ENCODE measurements at regions not wholly inside any gene's neighbourhood (a gene's known extent, or its start where the extent isn't known, plus 50 kb on each side); places are given as distances from the start of the nearest gene placed in this dataset.
"Not testable (repeated sequence)": the region's sequence is repeated elsewhere in the genome, so short reads cannot be mapped to it uniquely, and the experiment has no call there.

DNA sequence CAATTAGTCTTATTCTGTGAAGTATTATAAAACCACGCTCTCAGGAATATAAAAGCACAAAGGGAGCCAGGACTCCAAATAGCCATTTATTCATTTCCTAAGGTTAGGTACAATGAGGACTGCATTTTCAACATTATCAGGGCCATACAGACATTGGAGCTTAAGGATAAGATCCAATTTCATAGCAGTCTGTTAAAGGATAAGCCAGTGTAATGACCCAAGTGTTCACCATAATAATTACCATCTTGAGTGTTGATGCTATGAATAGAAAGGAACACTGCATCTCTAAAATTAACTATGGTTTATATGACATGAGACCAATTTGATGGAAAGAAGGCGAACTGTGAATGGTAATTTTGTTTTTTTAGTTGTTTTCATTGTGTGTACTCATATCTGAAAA is 403.1 kb downstream of the KCNJ18 start:
- BruUV-seq (replicated peaks); RAD21 ChIA-PET (ENCODE audit: low non-redundant PET in 1 of 2, low total read pairs in 2 of 2, uncharacterized antibody in 2 of 2, unreplicated experiment in 2 of 2): not testable (repeated sequence)

DNA sequence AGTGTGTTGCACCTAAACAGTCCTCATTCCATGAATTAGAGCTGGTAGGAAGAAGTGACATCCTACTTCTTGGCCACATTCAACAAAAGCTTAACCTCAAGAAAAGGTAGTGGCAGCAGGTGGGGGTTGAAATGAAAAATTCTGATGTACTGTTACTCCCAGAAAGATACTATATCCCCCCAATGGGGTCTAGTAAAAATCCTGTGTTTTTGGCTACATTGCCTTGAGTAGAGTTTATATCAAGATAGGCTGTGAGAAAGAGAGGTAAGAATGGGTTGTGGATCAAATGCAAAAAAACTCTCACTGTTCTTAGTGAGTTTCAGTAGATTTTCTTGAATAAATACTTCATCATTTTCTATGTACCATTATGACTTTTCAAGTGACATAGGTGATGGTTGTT is 407.3 kb downstream of the KCNJ18 start:
- BruUV-seq (replicated peaks); H2AFZ ChIP-seq (ENCODE audit: low read depth, low read length, poor library complexity, severe bottlenecking); H4K20me1 ChIP-seq (ENCODE audit: insufficient read depth); RAD21 ChIA-PET (ENCODE audit: low non-redundant PET in 1 of 2, low total read pairs in 2 of 2, uncharacterized antibody in 2 of 2, unreplicated experiment in 2 of 2); H3K27me3 ChIP-seq (ENCODE audit: insufficient read depth, low read length); POLR2A ChIA-PET; H3K9ac ChIP-seq (ENCODE audit: low read length); ATAC-seq; H3K79me2 ChIP-seq (ENCODE audit: insufficient read depth, low read length); H3K36me3 ChIP-seq (ENCODE audit: control insufficient read depth in 1 of 2, insufficient read depth in 2 of 2, low read length in 2 of 2); H3K9me2 ChIP-seq (ENCODE audit: insufficient read depth); H3K4me3 ChIP-seq (replicated peaks in 1 of 2; ENCODE audit: low read depth in 1 of 2, low read length in 2 of 2); H3K4me2 ChIP-seq (ENCODE audit: low read length); DNase-seq (ENCODE audit: low read depth, low spot score); CTCF ChIA-PET; H3K27ac ChIP-seq (ENCODE audit: low read depth, low read length); H3K9me3 ChIP-seq (ENCODE audit: control insufficient read depth in 1 of 2, insufficient read depth in 1 of 2, low read depth in 1 of 2, low read length in 2 of 2); H3K4me1 ChIP-seq (ENCODE audit: control insufficient read depth in 1 of 2, insufficient read depth in 2 of 2, low read length in 2 of 2): not testable (repeated sequence)
- intact Hi-C loops (cut with micrococcal nuclease), result loop anchor here (10.0 kb wide), 1 partner anchor 65 kb away; no protein-coding TSS in a partner anchor

More for the DNA sequence above, 403.1 kb downstream of the KCNJ18 start:
- H2AFZ ChIP-seq (ENCODE audit: low read depth, low read length, poor library complexity, severe bottlenecking); H3K9ac ChIP-seq (ENCODE audit: low read length); H3K79me2 ChIP-seq (ENCODE audit: insufficient read depth, low read length); DNase-seq (ENCODE audit: low read depth, low spot score); CTCF ChIA-PET; H3K4me2 ChIP-seq (ENCODE audit: low read length); H3K36me3 ChIP-seq (ENCODE audit: control insufficient read depth in 1 of 2, insufficient read depth in 2 of 2, low read length in 2 of 2); intact Hi-C loops (cut with micrococcal nuclease); H4K20me1 ChIP-seq (ENCODE audit: insufficient read depth); H3K4me3 ChIP-seq (replicated peaks in 1 of 2; ENCODE audit: low read depth in 1 of 2, low read length in 2 of 2); POLR2A ChIA-PET; ATAC-seq; H3K9me2 ChIP-seq (ENCODE audit: insufficient read depth); H3K4me1 ChIP-seq (ENCODE audit: control insufficient read depth in 1 of 2, insufficient read depth in 2 of 2, low read length in 2 of 2); H3K27ac ChIP-seq (ENCODE audit: low read depth, low read length); H3K9me3 ChIP-seq (ENCODE audit: control insufficient read depth in 1 of 2, insufficient read depth in 1 of 2, low read depth in 1 of 2, low read length in 2 of 2); H3K27me3 ChIP-seq (ENCODE audit: insufficient read depth, low read length): not testable (repeated sequence)

DNA sequence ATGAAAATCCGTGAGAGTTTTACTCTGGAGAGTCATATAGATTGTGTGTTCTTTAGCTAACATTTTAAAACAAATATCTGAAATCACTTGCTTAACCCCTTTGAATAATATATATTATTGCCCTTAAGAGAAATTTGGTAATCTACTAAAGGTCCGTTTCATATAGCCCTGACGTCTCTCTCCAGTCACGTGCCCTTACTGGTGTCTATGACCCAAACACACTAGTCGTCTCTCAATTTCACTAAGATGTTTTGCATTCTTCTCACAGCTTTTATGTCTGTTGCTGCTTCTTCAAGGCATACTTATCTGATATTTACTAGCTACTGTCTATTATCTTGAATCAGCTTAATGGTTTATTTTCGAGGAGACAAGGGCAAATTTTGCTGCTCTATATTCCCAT is 409.9 kb downstream of the KCNJ18 start:
- intact Hi-C loops (cut with micrococcal nuclease), result loop anchor here (10.0 kb wide), 1 partner anchor 63 kb away; no protein-coding TSS in a partner anchor
- RAD21 ChIA-PET (ENCODE audit: low non-redundant PET in 1 of 2, low total read pairs in 2 of 2, uncharacterized antibody in 2 of 2, unreplicated experiment in 2 of 2), result no interaction called here
- BruUV-seq (replicated peaks), result no TSS peak

More for the DNA sequence above, 409.9 kb downstream of the KCNJ18 start:
- H3K9me2 ChIP-seq (ENCODE audit: insufficient read depth), result no peaks in the 10 kb centered on the region
- CTCF ChIA-PET, result no interaction called here
- TF ChIP-seq EZH2phosphoT487 (IDR thresholded peaks at IDR 0.05; ENCODE audit: borderline replicate concordance) (no peak), ZBTB33 (IDR thresholded peaks at IDR 0.05; ENCODE audit: extremely low read depth, insufficient replicate concordance, low read length) (no peak), TCF7L2 (IDR thresholded peaks at IDR 0.05; ENCODE audit: borderline replicate concordance, extremely low read depth, insufficient read depth, insufficient read length) (no peak), RAD21 (IDR thresholded peaks at IDR 0.05; ENCODE audit: low read depth) (no peak), SIN3A (IDR thresholded peaks at IDR 0.05; ENCODE audit: low read depth) (no peak), FOSL1 (IDR thresholded peaks at IDR 0.05; ENCODE audit: low read depth) (no peak), POLR2A (IDR thresholded peaks at IDR 0.05; ENCODE audit: borderline replicate concordance, extremely low read depth, insufficient read depth, insufficient read length) (no peak), CBX3 (IDR thresholded peaks at IDR 0.05; ENCODE audit: low read depth) (no peak), ZFX (IDR thresholded peaks at IDR 0.05) (no peak), ATF3 (IDR thresholded peaks at IDR 0.05) (no peak), EZH2 (IDR thresholded peaks at IDR 0.05) (no peak), POLR2AphosphoS5 (IDR thresholded peaks at IDR 0.05; ENCODE audit: low read depth, low read length) (no peak)
- TF ChIP-seq, protein P1, sequence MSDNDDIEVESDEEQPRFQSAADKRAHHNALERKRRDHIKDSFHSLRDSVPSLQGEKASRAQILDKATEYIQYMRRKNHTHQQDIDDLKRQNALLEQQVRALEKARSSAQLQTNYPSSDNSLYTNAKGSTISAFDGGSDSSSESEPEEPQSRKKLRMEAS (IDR thresholded peaks at IDR 0.05), result no peak
- H3K4me1 ChIP-seq (ENCODE audit: control insufficient read depth in 1 of 2, insufficient read depth in 2 of 2, low read length in 2 of 2), result no peaks in the 10 kb centered on the region
- H3K79me2 ChIP-seq (ENCODE audit: insufficient read depth, low read length), result no peaks in the 10 kb centered on the region
- H3K4me3 ChIP-seq (replicated peaks in 1 of 2; ENCODE audit: low read depth in 1 of 2, low read length in 2 of 2), result no peak overlapping the region
- no peak for DNase-seq (ENCODE audit: low read depth, low spot score)
- H2AFZ ChIP-seq (ENCODE audit: low read depth, low read length, poor library complexity, severe bottlenecking), result no peak overlapping the region
- no peak overlapping the region for H3K27ac ChIP-seq (ENCODE audit: low read depth, low read length)
- H3K27me3 ChIP-seq (ENCODE audit: insufficient read depth, low read length), result no peaks in the 10 kb centered on the region
- H3K4me2 ChIP-seq (ENCODE audit: low read length), result no peak overlapping the region
- POLR2A ChIA-PET, result no interaction called here
- no peaks in the 10 kb centered on the region for H4K20me1 ChIP-seq (ENCODE audit: insufficient read depth)
- H3K36me3 ChIP-seq (ENCODE audit: control insufficient read depth in 1 of 2, insufficient read depth in 2 of 2, low read length in 2 of 2), result no peaks in the 10 kb centered on the region
- ATAC-seq, result no peak
- no peaks in the 10 kb centered on the region for H3K9me3 ChIP-seq (ENCODE audit: control insufficient read depth in 1 of 2, insufficient read depth in 1 of 2, low read depth in 1 of 2, low read length in 2 of 2)
- no peak overlapping the region for H3K9ac ChIP-seq (ENCODE audit: low read length)

Data from HCT116 (cell line).